ENCODE measurements at regions not wholly inside any gene's neighbourhood (a gene's known extent, or its start where the extent isn't known, plus 50 kb on each side); places are given as distances from the start of the nearest gene placed in this dataset.

GRCh38 chr2:205924676-205925075 lies 161.3 kb downstream of the INO80D start:
- Histone ChIP-seq H3K4me3 (ENCODE audit: low read depth in 2 of 2, low read length in 2 of 2) (no peak overlapping the region), H3K27me3 (ENCODE audit: control insufficient read depth, insufficient read depth, low read length) (peaks cover 13% of the 10 kb centered on the region), H3K36me3 (ENCODE audit: control insufficient read depth, insufficient read depth, low read length) (no peaks in the 10 kb centered on the region), H3K27ac (ENCODE audit: low read length) (no peak overlapping the region), H3K9me3 (ENCODE audit: control insufficient read depth, insufficient read depth, low read depth, low read length) (no peaks in the 10 kb centered on the region), H3K4me1 (ENCODE audit: control insufficient read depth, insufficient read depth, low read length) (no peaks in the 10 kb centered on the region)
- DNase-seq (ENCODE audit: low read depth, low spot score), result no peak
- CTCF ChIA-PET, result interaction anchor here (0.7 kb wide), 1 partner anchor 15 kb away, joined by 5 read pairs; no protein-coding TSS in a partner anchor
- intact Hi-C loops (cut with micrococcal nuclease; ENCODE audit: unreplicated experiment), result no loop called here
- TF ChIP-seq POLR2AphosphoS5 (IDR thresholded peaks at IDR 0.05; ENCODE audit: low read depth, low read length), result no peak
- TF ChIP-seq TCF7L2 (IDR thresholded peaks at IDR 0.05; ENCODE audit: low read depth, low read length), result no peak
- no TSS peak for BruUV-seq (replicated peaks)
- no peak for ATAC-seq
- in situ Hi-C loops (cut with HindIII; ENCODE audit: low pct_unique_long_range_greater_than_20kb, low sequenced_read_pairs), result no loop called here
- POLR2A ChIA-PET, result no interaction called here

DNA sequence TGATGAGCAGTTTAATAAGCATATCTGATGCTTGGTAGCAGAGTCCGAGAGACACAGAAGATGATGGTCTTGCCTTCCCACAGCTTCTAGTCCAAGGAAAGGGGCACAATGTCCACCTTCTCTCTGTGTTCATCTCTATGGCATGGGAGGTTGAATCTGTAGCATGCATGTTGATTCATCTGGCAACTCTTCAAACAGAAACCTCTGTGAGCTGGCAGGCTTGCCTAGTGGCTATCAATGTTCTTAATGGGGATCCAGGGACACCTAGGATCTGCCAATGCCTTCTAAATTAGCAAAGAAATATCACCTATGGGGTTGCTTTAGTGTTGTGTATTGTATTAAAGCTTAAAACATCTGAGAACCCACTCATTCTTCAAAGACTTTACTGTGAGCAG lies 170.8 kb downstream of the INO80D start:
- Histone ChIP-seq H3K27ac (ENCODE audit: low read length) (no peak overlapping the region), H3K27me3 (ENCODE audit: control insufficient read depth, insufficient read depth, low read length) (peaks cover 8% of the 10 kb centered on the region), H3K4me3 (ENCODE audit: low read depth in 2 of 2, low read length in 2 of 2) (no peak overlapping the region), H3K36me3 (ENCODE audit: control insufficient read depth, insufficient read depth, low read length) (no peaks in the 10 kb centered on the region), H3K9me3 (ENCODE audit: control insufficient read depth, insufficient read depth, low read depth, low read length) (no peaks in the 10 kb centered on the region), H3K4me1 (ENCODE audit: control insufficient read depth, insufficient read depth, low read length) (no peaks in the 10 kb centered on the region)
- no peak for TF ChIP-seq SIN3A (IDR thresholded peaks at IDR 0.05; ENCODE audit: borderline replicate concordance, insufficient read depth, low read depth, low read length)
- no TSS peak for BruUV-seq (replicated peaks)
- ATAC-seq (no peak), DNase-seq (ENCODE audit: low read depth, low spot score) (no peak)
- in situ Hi-C loops (cut with HindIII; ENCODE audit: low pct_unique_long_range_greater_than_20kb, low sequenced_read_pairs), result no loop called here
- intact Hi-C loops (cut with micrococcal nuclease; ENCODE audit: unreplicated experiment), result no loop called here
- ChIA-PET CTCF (no interaction called here), POLR2A (interaction anchor here (0.6 kb wide), 1 partner anchor 195 kb away, joined by 6 read pairs; no protein-coding TSS in a partner anchor)

DNA sequence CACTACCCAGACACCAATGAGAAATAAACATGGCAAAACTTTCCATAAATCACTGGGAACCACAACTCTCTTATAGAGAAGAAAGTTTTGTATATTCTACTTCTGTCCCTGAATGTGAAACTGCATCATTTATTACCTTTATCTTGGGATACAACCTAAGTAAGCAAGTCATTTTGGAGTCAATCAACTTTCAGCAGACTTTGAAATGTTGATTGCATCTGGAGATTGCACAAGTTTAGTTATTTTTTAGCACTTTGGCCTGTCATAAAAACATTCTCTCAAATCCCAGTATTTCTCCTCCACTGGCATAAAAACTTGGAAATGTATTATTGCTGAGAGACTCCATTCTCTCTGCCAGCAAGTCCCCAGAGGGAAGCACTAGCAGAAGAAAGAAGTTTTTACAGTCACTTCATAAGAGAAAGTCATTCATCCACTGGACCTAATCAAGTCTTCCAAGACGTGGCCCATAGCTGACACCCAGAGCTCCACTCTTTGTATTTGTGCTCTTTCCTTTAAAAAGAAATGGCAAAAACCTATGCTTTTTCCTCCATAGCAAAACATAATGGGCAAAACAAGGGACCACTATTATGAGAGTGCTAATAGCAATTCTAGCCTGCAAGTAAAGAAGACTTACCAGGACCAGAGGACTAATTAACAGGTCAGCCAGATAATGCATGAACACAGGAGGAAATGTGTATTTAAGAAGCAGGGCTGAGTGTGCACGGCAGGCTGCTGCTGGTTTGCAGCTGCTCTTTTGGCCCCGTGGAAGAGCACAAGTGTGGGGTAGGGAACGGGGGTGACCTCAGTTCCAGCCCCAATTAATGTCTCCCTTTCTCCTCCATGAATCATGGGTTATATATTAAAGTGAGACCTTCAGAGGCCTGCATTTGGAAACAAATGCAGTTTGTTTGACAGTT lies 171.5 kb downstream of the INO80D start:
- Histone ChIP-seq H3K4me1 (ENCODE audit: control insufficient read depth, insufficient read depth, low read length) (no peaks in the 10 kb centered on the region), H3K36me3 (ENCODE audit: control insufficient read depth, insufficient read depth, low read length) (no peaks in the 10 kb centered on the region), H3K27me3 (ENCODE audit: control insufficient read depth, insufficient read depth, low read length) (peaks cover 8% of the 10 kb centered on the region), H3K27ac (ENCODE audit: low read length) (no peak overlapping the region), H3K4me3 (ENCODE audit: low read depth in 2 of 2, low read length in 2 of 2) (no peak overlapping the region), H3K9me3 (ENCODE audit: control insufficient read depth, insufficient read depth, low read depth, low read length) (no peaks in the 10 kb centered on the region)
- ATAC-seq, result no peak
- TF ChIP-seq POLR2AphosphoS5 (IDR thresholded peaks at IDR 0.05; ENCODE audit: low read depth, low read length) (no peak), TCF7L2 (IDR thresholded peaks at IDR 0.05; ENCODE audit: low read depth, low read length) (no peak), REST (IDR thresholded peaks at IDR 0.05; ENCODE audit: insufficient read depth in 1 of 2, low read depth in 2 of 2, low read length in 1 of 2) (no peak), SIN3A (IDR thresholded peaks at IDR 0.05; ENCODE audit: borderline replicate concordance, insufficient read depth, low read depth, low read length) (no peak)
- no peak for DNase-seq (ENCODE audit: low read depth, low spot score)
- ChIA-PET POLR2A (no interaction called here), CTCF (interaction anchor here (0.6 kb wide), 1 partner anchor 12 kb away, joined by 4 read pairs; no protein-coding TSS in a partner anchor)
- BruUV-seq (replicated peaks), result no TSS peak
- intact Hi-C loops (cut with micrococcal nuclease; ENCODE audit: unreplicated experiment) (no loop called here), in situ Hi-C loops (cut with HindIII; ENCODE audit: low pct_unique_long_range_greater_than_20kb, low sequenced_read_pairs) (no loop called here)

All from Panc1 (cell line).